Brain microvascular endothelial cell (primary cell): ENCODE measurements at regions not wholly inside any gene's neighbourhood (a gene's known extent, or its start where the extent isn't known, plus 50 kb on each side); places are given as distances from the start of the nearest gene placed in this dataset.

Experiments
- DNase-seq: peaks from one replicate; pipeline ENCODE4 v3.0.0-alpha.2; 2020
- H3K27ac ChIP-seq: fragments of 250-450 bp; sonication (Bioruptor Pico); 2 replicates; pipeline ENCODE4 v1.5.1; 2020; ENCODE audit warnings: mild to moderate bottlenecking, moderate library complexity
- H3K27me3 ChIP-seq: fragments of 250-450 bp; sonication (Bioruptor Pico); replicated peaks from 2 replicates; pipeline ENCODE4 v1.5.1; 2020; ENCODE audit warnings: mild to moderate bottlenecking
- H3K36me3 ChIP-seq: fragments of 250-450 bp; sonication (Bioruptor Pico); replicated peaks from 2 replicates; pipeline ENCODE4 v1.5.1; 2020; ENCODE audit warnings: mild to moderate bottlenecking
- H3K4me3 ChIP-seq: 2 replicates; pipeline ENCODE4 v1.5.1; 2011; ENCODE audit warnings: low read depth, mild to moderate bottlenecking, control low read depth, low read length, moderate library complexity
- CTCF ChIP-seq: IDR thresholded peaks from 2 replicates; pipeline ENCODE4 v1.5.1; 2011; ENCODE audit warnings: low read depth, mild to moderate bottlenecking, moderate library complexity, low read length, control low read depth, inconsistent platforms; ENCODE audit errors: missing control alignments
- in situ Hi-C: cut with HindIII; loops from 2 replicates; pipeline ENCODE4 v1.10.0; 2017; ENCODE audit warnings: low sequenced_read_pairs, low pct_ligation_motif_present

GRCh38 chr3:67860429-67860828 is 206.0 kb upstream of the SUCLG2 start:
- Histone ChIP-seq H3K36me3 (no peaks in the 10 kb centered on the region), H3K4me3 (no peak overlapping the region), H3K27me3 (no peaks in the 10 kb centered on the region), H3K27ac (no peak overlapping the region)
- in situ Hi-C loops = no loop called here
- TF ChIP-seq CTCF = no peak
- no peak for DNase-seq

GRCh38 chr3:67858492-67858891 is 204.1 kb upstream of the SUCLG2 start:
- no peaks in the 10 kb centered on the region for H3K36me3 ChIP-seq
- no peak for DNase-seq
- no peak for TF ChIP-seq CTCF
- no peak overlapping the region for H3K4me3 ChIP-seq
- no peak overlapping the region for H3K27ac ChIP-seq
- H3K27me3 ChIP-seq = no peaks in the 10 kb centered on the region
- in situ Hi-C loops = no loop called here

GRCh38 chr3:67856718-67857117 is 202.3 kb upstream of the SUCLG2 start:
- no peak for DNase-seq
- no peak overlapping the region for H3K4me3 ChIP-seq
- H3K27ac ChIP-seq = no peak overlapping the region
- H3K36me3 ChIP-seq = no peaks in the 10 kb centered on the region
- no peak for TF ChIP-seq CTCF
- in situ Hi-C loops = no loop called here
- no peaks in the 10 kb centered on the region for H3K27me3 ChIP-seq

GRCh38 chr3:67854663-67855062 is 200.3 kb upstream of the SUCLG2 start:
- Histone ChIP-seq H3K36me3 (no peaks in the 10 kb centered on the region), H3K4me3 (no peak overlapping the region), H3K27me3 (no peaks in the 10 kb centered on the region), H3K27ac (no peak overlapping the region)
- no peak for TF ChIP-seq CTCF
- in situ Hi-C loops = no loop called here
- DNase-seq = no peak

GRCh38 chr3:67853520-67853919 is 199.1 kb upstream of the SUCLG2 start:
- H3K4me3 ChIP-seq = no peak overlapping the region
- H3K27me3 ChIP-seq = no peaks in the 10 kb centered on the region
- no peaks in the 10 kb centered on the region for H3K36me3 ChIP-seq
- H3K27ac ChIP-seq = no peak overlapping the region
- no peak for TF ChIP-seq CTCF
- in situ Hi-C loops = no loop called here
- no peak for DNase-seq

- in situ Hi-C loops = no loop called here
- H3K27ac ChIP-seq = no peak overlapping the region
- H3K4me3 ChIP-seq = no peak overlapping the region
- H3K36me3 ChIP-seq = no peaks in the 10 kb centered on the region
- DNase-seq = no peak
- H3K27me3 ChIP-seq = no peaks in the 10 kb centered on the region
- TF ChIP-seq CTCF = no peak
These were observed 193.9 kb upstream of the SUCLG2 start for GRCh38 chr3:67848299-67848698.
